Prostate gland (tissue), 2 donors: ENCODE measurements at regions not wholly inside any gene's neighbourhood (a gene's known extent, or its start where the extent isn't known, plus 50 kb on each side); places are given as distances from the start of the nearest gene placed in this dataset.

Source experiments
- POLR2AphosphoS5 ChIP-seq: sonication (generic); formaldehyde crosslinking; IDR thresholded peaks from one replicate; pipeline ENCODE4 v1.6.1; 2017; ENCODE audit warnings: antibody characterized with exemption
- TF ChIP-seq, protein P1 (sequence below), 4 experiments: fragments of 200-600 bp in 2 of 4; fragments of 450-650 bp in 2 of 4; sonication (generic) in 2 of 4; IDR thresholded peaks; 1 replicate in 3 of 4; 2 replicates in 1 of 4; pipeline ENCODE4 v1.5.1; 2016 to 2019; ENCODE audit warnings: antibody characterized with exemption in 4 of 4, mild to moderate bottlenecking in 2 of 4, moderate library complexity in 2 of 4

DNA sequence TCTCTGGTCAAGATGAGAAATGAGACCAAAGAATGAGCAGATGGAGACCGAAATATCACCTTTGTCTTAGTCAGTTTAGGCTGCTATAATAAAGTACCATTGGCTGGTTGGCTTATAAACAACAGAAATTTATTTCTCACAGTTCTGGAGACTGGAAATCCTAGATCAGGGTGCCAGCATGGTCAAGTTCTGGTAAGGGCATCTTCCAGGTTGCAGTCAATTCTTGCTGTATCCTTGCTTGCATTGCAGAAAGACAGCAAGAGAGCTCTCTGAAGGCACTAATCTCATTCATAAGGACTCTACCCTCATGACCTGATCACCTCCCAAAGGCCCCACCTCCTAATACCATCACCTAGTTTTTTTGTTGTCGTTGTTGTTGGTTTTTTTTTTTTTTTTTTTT, 52.7 kb upstream of the MKLN1 start:
- TF ChIP-seq, protein P1, sequence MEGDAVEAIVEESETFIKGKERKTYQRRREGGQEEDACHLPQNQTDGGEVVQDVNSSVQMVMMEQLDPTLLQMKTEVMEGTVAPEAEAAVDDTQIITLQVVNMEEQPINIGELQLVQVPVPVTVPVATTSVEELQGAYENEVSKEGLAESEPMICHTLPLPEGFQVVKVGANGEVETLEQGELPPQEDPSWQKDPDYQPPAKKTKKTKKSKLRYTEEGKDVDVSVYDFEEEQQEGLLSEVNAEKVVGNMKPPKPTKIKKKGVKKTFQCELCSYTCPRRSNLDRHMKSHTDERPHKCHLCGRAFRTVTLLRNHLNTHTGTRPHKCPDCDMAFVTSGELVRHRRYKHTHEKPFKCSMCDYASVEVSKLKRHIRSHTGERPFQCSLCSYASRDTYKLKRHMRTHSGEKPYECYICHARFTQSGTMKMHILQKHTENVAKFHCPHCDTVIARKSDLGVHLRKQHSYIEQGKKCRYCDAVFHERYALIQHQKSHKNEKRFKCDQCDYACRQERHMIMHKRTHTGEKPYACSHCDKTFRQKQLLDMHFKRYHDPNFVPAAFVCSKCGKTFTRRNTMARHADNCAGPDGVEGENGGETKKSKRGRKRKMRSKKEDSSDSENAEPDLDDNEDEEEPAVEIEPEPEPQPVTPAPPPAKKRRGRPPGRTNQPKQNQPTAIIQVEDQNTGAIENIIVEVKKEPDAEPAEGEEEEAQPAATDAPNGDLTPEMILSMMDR (IDR thresholded peaks at IDR 0.05), result no peak
- no peak for TF ChIP-seq POLR2AphosphoS5
